DND-41 (cell line): ENCODE measurements at regions not wholly inside any gene's neighbourhood (a gene's known extent, or its start where the extent isn't known, plus 50 kb on each side); places are given as distances from the start of the nearest gene placed in this dataset.

Experiments
- ATAC-seq: fragments of 200-7000 bp; cut with Tn5 transposase; 3 replicates; pipeline ENCODE4 v1.9.1; 2021; ENCODE audit warnings: low read depth; ENCODE audit not compliant: insufficient read depth
- DNase-seq: peaks from one replicate; pipeline ENCODE4 v3.0.0-alpha.2; 2020
- H2AFZ ChIP-seq: 2 replicates; pipeline ENCODE4 v1.6.0; 2012; ENCODE audit warnings: low read depth, low read length
- H3K27ac ChIP-seq: 2 replicates; pipeline ENCODE4 v1.5.1; 2012; ENCODE audit warnings: low read length, inconsistent platforms
- H3K27me3 ChIP-seq: fragments of 200-600 bp; sonication (generic); 2 replicates; pipeline ENCODE4 v1.6.0; 2012; ENCODE audit warnings: low read length, mild to moderate bottlenecking, inconsistent platforms; ENCODE audit not compliant: insufficient read depth, poor library complexity
- H3K36me3 ChIP-seq: 2 replicates; pipeline ENCODE4 v1.5.1; 2012; ENCODE audit warnings: low read length, inconsistent platforms; ENCODE audit not compliant: insufficient read depth
- H3K4me1 ChIP-seq: 2 replicates; pipeline ENCODE4 v1.5.1; 2012; ENCODE audit warnings: mild to moderate bottlenecking, low read length; ENCODE audit not compliant: insufficient read depth
- H3K4me2 ChIP-seq: 2 replicates; pipeline ENCODE4 v1.6.0; 2012; ENCODE audit warnings: mild to moderate bottlenecking, moderate library complexity, low read length, inconsistent platforms; ENCODE audit not compliant: insufficient read depth
- H3K4me3 ChIP-seq, 2 experiments: fragments of 200-600 bp in 1 of 2; shearing (Covaris generic) in 1 of 2; 2 replicates each; pipeline ENCODE4 v1.5.1; 2012 to 2016; ENCODE audit warnings: inconsistent platforms in 2 of 2, low read length in 2 of 2, mild to moderate bottlenecking in 2 of 2, low read depth in 1 of 2, moderate library complexity in 1 of 2
- H3K79me2 ChIP-seq: 2 replicates; pipeline ENCODE4 v1.6.0; 2012; ENCODE audit warnings: low read length, inconsistent platforms; ENCODE audit not compliant: insufficient read depth
- H3K9ac ChIP-seq: 2 replicates; pipeline ENCODE4 v1.6.0; 2012; ENCODE audit warnings: low read depth, mild to moderate bottlenecking, inconsistent platforms, low read length, moderate library complexity
- H3K9me3 ChIP-seq: 2 replicates; pipeline ENCODE4 v1.5.1; 2012; ENCODE audit warnings: low read length, moderate library complexity, mild to moderate bottlenecking, inconsistent platforms; ENCODE audit not compliant: insufficient read depth, severe bottlenecking
- H4K20me1 ChIP-seq: 2 replicates; pipeline ENCODE4 v1.6.0; 2012; ENCODE audit warnings: low read length; ENCODE audit not compliant: insufficient read depth
- CTCF ChIP-seq: IDR thresholded peaks from 2 replicates; pipeline ENCODE4 v1.5.1; 2012; ENCODE audit warnings: borderline replicate concordance, low read length, moderate library complexity, mild to moderate bottlenecking; ENCODE audit not compliant: poor library complexity, severe bottlenecking; ENCODE audit errors: extremely low read depth
- EZH2 ChIP-seq: IDR thresholded peaks from 3 replicates; pipeline ENCODE4 v1.6.1; 2012; ENCODE audit warnings: borderline replicate concordance, low read depth, mild to moderate bottlenecking, moderate library complexity, low read length, inconsistent platforms; ENCODE audit not compliant: severe bottlenecking

GRCh38 chr1:56385314-56385713 is 194.0 kb downstream of the PLPP3 start:
- H3K27ac ChIP-seq: no peak overlapping the region
- ATAC-seq (peak; percentile 14; the same call in 1 of the 3 replicates), DNase-seq (no peak)
- no peaks in the 10 kb centered on the region for H3K27me3 ChIP-seq
- H3K4me2 ChIP-seq: no peak overlapping the region
- TF ChIP-seq EZH2 (no peak), CTCF (no peak)
- peaks cover 12% of the 10 kb centered on the region for H3K4me1 ChIP-seq
- H3K36me3 ChIP-seq: no peaks in the 10 kb centered on the region
- no peaks in the 10 kb centered on the region for H3K9me3 ChIP-seq
- H4K20me1 ChIP-seq: no peaks in the 10 kb centered on the region
- no peak overlapping the region for H3K4me3 ChIP-seq
- H2AFZ ChIP-seq: no peak overlapping the region
- no peak overlapping the region for H3K9ac ChIP-seq
- H3K79me2 ChIP-seq: no peaks in the 10 kb centered on the region

- no peaks in the 10 kb centered on the region for H4K20me1 ChIP-seq
- no peaks in the 10 kb centered on the region for H3K9me3 ChIP-seq
- no peak overlapping the region for H3K4me3 ChIP-seq
- no peaks in the 10 kb centered on the region for H3K79me2 ChIP-seq
- H2AFZ ChIP-seq: no peak overlapping the region
- H3K27ac ChIP-seq: no peak overlapping the region
- H3K36me3 ChIP-seq: no peaks in the 10 kb centered on the region
- peaks cover 12% of the 10 kb centered on the region for H3K4me1 ChIP-seq
- DNase-seq: no peak
- H3K4me2 ChIP-seq: no peak overlapping the region
- no peak overlapping the region for H3K9ac ChIP-seq
- ATAC-seq: no peak
- TF ChIP-seq CTCF: no peak
- TF ChIP-seq EZH2: no peak
- H3K27me3 ChIP-seq: no peaks in the 10 kb centered on the region
Observed at GRCh38 chr1:56382929-56383328, 196.4 kb downstream of the PLPP3 start.

- TF ChIP-seq CTCF (no peak), EZH2 (no peak)
- ATAC-seq (no peak), DNase-seq (no peak)
- no peak overlapping the region for H3K4me3 ChIP-seq
- H3K79me2 ChIP-seq: no peaks in the 10 kb centered on the region
- H3K9me3 ChIP-seq: no peaks in the 10 kb centered on the region
- H3K27ac ChIP-seq: no peak overlapping the region
- H3K9ac ChIP-seq: no peak overlapping the region
- no peak overlapping the region for H3K4me2 ChIP-seq
- H4K20me1 ChIP-seq: no peaks in the 10 kb centered on the region
- no peaks in the 10 kb centered on the region for H3K27me3 ChIP-seq
- H3K36me3 ChIP-seq: no peaks in the 10 kb centered on the region
- H2AFZ ChIP-seq: no peak overlapping the region
- peaks cover 9% of the 10 kb centered on the region for H3K4me1 ChIP-seq
Observed at GRCh38 chr1:56380531-56380930, 198.8 kb downstream of the PLPP3 start.

GRCh38 chr1:56378341-56379070 is 200.9 kb downstream of the PLPP3 start:
- Histone ChIP-seq H3K79me2 (no peaks in the 10 kb centered on the region), H3K36me3 (no peaks in the 10 kb centered on the region), H3K4me1 (peaks cover 9% of the 10 kb centered on the region), H3K4me2 (no peak overlapping the region), H3K27ac (no peak overlapping the region), H2AFZ (no peak overlapping the region), H3K9ac (no peak overlapping the region), H3K27me3 (no peaks in the 10 kb centered on the region), H3K9me3 (no peaks in the 10 kb centered on the region), H4K20me1 (no peaks in the 10 kb centered on the region), H3K4me3 (no peak overlapping the region)
- ATAC-seq (no peak), DNase-seq (no peak)
- no peak for TF ChIP-seq CTCF
- no peak for TF ChIP-seq EZH2
